ENCODE measurements at regions not wholly inside any gene's neighbourhood (a gene's known extent, or its start where the extent isn't known, plus 50 kb on each side); places are given as distances from the start of the nearest gene placed in this dataset.
"Not testable (repeated sequence)": the region's sequence is repeated elsewhere in the genome, so short reads cannot be mapped to it uniquely, and the experiment has no call there.

DNA sequence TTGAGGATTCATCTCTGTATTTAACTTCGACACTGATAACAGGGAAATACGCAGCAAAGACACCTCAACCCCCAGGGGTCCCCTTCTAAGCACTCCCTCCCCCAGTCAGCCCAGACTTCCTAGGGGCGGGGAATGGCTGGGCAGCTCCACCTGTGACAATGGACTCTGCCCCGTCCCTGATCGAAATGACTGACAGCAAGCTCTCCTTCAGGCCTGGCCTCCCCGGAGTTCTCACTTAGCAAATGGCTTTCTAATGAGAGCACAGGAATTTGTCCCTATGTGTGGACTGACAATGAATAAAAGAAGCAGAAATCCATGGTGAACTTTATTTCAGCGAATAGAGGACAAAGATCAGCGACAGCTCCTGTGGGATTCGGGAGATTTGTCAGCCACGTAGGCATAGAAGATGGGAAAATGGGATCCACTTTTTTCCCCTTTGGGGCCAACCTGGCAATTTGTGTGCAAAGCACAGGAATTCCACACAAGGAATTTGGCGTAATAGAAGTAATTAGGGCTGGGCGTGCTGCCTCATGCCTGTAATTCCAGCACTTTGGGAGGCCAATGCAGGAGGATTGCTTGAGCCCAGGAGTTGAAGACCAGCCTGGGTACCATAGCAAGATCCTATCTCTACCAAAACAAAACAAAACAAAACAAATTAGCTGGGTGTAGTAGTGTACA lies 63.8 kb downstream of the TNFAIP2 start:
- DNase-seq (ENCODE audit: low spot score): no peak

GRCh38 chr14:103187911-103188310 lies 64.7 kb downstream of the TNFAIP2 start:
- no peak for DNase-seq (ENCODE audit: low spot score)

DNA sequence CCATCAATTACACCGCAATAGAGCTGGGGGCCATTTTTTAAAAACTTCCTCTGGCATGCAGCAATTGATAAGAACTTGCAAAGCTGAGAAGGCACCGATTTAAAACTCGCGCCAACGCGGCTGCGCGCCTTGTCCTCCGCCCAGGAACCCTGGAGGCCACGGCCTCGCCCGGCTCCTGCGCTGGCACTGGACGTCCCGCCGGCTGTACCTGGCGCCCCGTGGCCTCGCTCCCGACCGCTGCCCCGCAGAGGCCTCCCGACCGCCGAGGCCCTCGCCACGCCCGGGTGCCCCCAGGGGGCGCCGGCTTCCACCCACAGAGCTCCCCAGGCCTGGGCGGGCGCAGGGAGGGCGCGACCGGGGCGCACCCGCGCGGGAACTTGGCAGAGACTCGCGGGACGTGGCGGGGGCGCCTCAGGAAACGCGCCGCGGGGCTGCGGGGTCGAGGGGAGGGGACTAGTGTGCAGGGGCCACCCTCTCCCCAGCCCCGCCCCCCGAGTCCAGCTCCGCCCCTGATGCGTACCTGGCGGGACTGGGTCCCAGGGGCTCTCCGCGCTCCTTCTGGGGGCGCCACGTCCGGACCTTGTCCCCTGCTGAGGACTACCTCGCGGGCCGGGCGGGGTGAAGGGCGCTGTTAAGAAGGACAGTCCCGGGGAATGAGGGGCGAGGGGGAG lies 65.7 kb downstream of the TNFAIP2 start:
- peak; percentile 76 for DNase-seq (ENCODE audit: low spot score)

DNA sequence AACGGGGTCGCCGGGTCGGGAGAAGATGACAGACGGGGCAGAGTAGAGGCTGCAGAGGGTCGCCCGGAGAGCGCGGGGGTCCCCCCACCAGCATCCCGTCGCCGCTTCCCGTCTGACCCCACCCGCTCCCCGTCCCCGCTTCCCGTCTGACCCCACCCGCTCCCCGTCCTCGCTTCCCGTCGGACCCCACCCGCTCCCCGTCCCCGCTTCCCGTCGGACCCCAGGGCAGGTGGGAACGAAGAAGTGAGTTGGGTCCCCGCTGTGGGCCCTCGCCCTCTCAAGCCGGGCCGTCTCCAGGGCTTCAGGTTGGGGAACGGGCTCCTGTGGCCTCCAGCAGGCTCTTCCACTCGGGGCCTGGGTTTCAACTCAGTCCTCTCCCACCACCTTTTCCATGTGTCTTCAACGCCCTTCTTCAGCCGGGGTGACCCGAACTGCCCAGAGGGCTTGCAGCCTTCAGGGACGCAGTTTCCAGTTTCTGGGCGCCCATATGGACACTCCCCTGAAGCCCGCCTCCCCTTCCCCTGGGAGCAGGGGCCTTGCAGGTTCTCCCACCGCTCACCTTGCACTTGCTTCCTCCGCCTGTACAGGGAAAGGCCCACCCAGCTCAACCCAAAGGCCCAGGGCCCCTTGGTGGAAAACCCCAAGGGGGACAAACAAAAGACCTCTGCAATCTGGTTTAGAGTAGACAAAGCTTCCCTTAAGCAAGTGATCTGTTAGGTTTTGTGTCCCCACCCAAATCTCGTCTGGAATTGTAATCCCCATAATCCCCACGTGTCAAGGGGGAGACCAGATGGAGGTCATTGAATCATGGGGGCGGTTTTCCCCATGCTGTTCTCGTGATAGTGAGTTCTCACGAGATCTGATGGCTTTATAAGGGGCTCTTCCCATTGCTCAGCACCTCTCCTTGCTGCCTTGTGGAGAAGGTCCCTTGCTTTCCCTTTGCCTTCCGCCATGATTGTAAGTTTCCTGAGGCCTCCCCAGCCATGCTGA lies 66.5 kb downstream of the TNFAIP2 start:
- DNase-seq (ENCODE audit: low spot score): no peak

DNA sequence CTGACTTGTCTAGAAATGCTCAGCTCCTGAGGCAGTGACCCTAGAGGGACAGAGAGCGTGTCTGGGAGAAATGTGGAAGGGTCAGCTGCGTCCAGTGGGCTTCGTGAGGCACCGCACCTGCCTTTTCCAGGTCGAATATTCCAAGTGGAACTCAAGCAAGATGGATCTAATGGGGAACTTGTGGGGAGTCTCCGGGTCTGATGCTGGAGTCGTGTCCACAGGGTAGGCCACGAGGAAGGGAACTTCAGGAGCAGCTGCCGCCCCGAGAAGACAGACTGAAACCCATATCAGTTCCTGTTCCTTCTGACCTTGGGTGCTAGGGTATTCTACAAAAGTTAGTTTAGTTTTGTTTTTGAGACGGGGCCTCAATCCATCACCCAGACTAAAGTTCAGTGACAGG lies 67.5 kb downstream of the TNFAIP2 start:
- DNase-seq (ENCODE audit: low spot score): no peak

DNA sequence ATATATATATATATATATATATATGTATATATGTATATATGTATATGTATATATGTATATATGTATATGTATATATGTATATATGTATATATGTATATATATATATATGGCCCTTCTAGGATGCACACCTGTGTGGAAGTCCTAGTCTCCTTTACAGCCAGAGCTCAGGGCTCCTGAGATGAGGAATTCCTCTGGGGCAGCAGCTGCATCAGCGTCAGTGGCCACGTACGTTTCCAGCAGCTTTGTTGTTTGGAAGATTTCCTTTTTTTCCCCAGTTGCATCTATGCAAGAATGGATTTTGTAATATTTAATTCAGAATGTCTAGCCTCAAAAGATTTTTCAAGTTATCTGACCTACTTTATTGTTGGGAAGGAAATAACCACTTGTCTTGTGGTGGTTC lies 68.6 kb downstream of the TNFAIP2 start:
- no peak for DNase-seq (ENCODE audit: low spot score)

GRCh38 chr14:103192246-103192840 lies 69.1 kb downstream of the TNFAIP2 start:
- no peak for DNase-seq (ENCODE audit: low spot score)

DNA sequence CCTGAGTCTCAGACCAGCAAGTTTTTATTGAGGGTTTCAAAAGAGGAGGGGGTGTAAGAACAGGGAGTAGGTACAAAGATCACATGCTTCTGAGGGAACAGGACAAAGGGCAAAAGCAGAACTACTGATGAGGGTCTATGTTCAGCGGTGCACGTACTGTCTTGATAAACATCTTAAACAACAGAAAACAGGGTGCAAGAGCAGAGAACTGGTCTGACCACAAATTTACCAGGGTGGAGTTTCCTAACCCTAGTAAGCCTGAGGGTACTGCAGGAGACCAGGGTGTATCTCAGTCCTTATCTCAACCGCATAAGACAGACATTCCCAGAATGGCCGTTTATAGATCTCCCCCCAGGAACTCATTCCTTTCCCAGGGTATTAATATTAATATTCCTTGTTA lies 69.6 kb downstream of the TNFAIP2 start:
- DNase-seq (ENCODE audit: low spot score): not testable (repeated sequence)

- DNase-seq (ENCODE audit: low spot score): not testable (repeated sequence)
Observed at GRCh38 chr14:103193491-103193890, 70.2 kb downstream of the TNFAIP2 start.

- DNase-seq (ENCODE audit: low spot score): peak; percentile 58
Observed at GRCh38 chr14:103194256-103195045, 71.2 kb downstream of the TNFAIP2 start.

DNA sequence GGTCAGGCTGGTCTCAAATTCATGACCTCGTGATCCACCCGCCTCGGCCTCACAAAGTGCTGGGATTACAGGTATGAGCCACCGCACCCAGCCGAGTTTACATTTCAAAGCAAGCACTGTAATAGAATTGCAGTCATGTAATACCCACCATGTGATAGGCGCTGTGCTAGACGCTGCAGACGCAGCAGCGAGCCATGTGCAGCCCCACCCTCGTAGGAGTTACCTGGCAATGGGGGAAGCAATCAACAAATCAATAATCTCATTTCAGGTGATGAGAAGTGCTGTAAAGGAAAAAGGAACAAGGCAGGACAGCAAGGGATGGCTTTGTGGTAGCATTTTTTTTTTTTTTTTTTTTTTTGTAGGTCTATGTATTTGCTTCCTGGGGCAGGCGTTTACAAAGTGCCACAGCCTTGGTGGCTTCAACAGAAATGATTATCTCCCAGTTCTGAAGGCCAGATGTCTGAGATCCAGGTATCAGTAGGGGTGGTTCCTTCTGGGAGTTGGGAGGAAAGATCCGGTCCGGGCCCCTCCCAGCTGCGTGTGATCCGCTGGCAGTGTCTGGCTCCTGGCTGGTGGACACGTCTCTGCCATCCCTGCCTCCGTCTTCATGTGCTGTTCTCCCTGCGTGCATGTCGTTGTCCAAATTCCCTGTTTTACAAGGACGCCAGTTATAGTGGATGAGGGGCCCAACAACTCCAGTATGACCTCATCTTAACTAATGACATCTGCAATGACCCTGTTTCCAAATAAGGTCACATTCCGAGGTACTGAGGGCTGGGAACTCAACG lies 72.8 kb downstream of the TNFAIP2 start:
- no peak for DNase-seq (ENCODE audit: low spot score)

- DNase-seq (ENCODE audit: low spot score): no peak
Observed at GRCh38 chr14:103196716-103197115, 73.5 kb downstream of the TNFAIP2 start.

GRCh38 chr14:103198131-103199105 lies 75.2 kb downstream of the TNFAIP2 start:
- DNase-seq (ENCODE audit: low spot score): peak; percentile 83

DNA sequence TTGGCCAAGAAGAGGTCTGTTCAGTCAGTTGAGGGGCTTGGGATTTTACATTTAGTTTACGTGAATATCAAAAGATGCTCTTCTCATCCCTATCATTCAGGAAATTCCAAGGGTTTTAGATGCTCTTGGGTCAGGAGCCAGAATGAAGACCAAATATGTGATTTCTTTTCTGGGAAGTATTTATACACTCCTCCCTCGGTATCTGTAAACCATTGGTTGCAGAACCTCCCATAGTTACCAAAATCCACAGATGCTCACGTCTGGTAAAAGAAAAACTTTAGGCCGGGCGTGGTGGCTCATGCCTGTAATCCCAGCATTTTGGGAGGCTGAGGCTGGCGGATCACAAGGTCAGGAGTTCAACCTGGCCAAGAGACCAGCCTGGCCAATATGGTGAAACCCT lies 75.9 kb downstream of the TNFAIP2 start:
- DNase-seq (ENCODE audit: low spot score): peak; percentile 79

DNA sequence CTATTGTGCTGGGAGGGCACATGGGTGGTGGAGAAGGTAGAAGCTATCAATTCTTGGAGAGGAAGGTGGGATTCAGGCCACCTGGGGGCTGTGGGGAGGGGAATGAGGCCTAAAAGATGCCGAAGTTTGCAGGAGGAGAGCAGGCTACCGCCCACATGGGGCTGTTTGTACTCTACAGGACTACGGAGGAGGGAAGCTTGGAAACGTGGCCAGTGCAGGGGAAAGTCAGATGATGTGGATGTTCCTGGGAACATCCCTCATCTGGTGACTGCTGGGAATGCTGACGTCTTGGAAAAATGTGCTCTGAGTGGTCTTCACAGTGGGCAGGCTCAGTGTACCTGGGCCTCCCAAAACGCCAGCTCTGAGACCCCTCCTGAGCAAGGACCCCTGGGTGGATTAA lies 78.5 kb downstream of the TNFAIP2 start:
- DNase-seq (ENCODE audit: low spot score): no peak

- no peak for DNase-seq (ENCODE audit: low spot score)
Observed at GRCh38 chr14:103204852-103205540, 81.7 kb downstream of the TNFAIP2 start.

DNA sequence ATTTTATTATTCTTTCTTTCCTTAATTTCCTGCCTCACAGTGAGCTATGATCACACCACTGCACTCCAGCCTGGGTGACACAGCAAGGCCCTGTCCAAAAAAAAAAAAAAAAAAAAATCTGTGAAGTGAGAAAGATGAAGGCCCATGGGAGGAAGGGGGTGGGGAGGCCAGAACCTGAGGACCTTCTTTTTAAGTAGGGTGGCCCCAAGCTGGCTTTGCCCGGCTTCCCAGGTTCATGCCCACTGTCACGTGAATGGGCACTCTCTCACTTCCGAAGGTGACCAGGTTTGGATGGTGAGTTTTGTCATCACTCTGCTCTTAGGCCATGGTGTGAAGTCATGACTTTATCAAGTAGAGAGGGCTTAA lies 82.3 kb downstream of the TNFAIP2 start:
- no peak for DNase-seq (ENCODE audit: low spot score)

- DNase-seq (ENCODE audit: low spot score): peak; percentile 57
Observed at GRCh38 chr14:103206023-103206481, 82.8 kb downstream of the TNFAIP2 start.
